ENCODE measurements at regions not wholly inside any gene's neighbourhood (a gene's known extent, or its start where the extent isn't known, plus 50 kb on each side); places are given as distances from the start of the nearest gene placed in this dataset.

DNA sequence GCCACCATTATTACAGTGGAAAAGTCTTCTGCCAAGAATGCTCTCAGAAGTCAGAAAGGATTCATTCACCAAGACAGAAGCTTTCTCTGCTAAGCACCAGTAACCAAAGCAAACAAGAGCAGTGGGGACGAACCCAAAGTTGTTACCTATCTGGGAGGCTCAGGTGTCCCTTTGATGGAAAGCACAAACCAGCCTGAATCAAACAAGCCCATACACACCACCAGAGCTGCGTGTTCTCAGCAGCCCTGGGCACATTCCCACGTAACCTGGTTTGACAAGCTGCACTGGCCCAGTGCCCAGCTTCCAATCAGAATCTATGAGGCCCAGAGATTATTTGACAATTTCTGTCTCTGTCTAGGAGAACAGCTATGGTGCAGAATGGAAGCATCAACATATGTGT lies 252.6 kb downstream of the ACTL7B start:
- no peak overlapping the region for H2AFZ ChIP-seq (ENCODE audit: low read depth, low read length)
- no peak overlapping the region for H3K4me3 ChIP-seq (ENCODE audit: insufficient read depth in 1 of 2, low read depth in 1 of 2, low read length in 2 of 2)
- H4K8ac ChIP-seq (ENCODE audit: low read length): no peak overlapping the region
- no peaks in the 10 kb centered on the region for H3K9me3 ChIP-seq (ENCODE audit: control insufficient read depth, low read length)
- no peak overlapping the region for H3K4ac ChIP-seq (ENCODE audit: low read depth in 1 of 2, low read length in 2 of 2)
- no peak overlapping the region for H2BK5ac ChIP-seq (ENCODE audit: low read depth, low read length, poor library complexity, severe bottlenecking)
- H2AK5ac ChIP-seq (ENCODE audit: low read length, severe bottlenecking): no peak overlapping the region
- H3K79me1 ChIP-seq (replicated peaks; ENCODE audit: low read length, poor library complexity, severe bottlenecking): no peaks in the 10 kb centered on the region
- WGBS: 68% methylated on average over 3 of the region's 3 CpGs
- H2BK15ac ChIP-seq (ENCODE audit: low read depth, poor library complexity, severe bottlenecking): no peak overlapping the region
- no peaks in the 10 kb centered on the region for H3K36me3 ChIP-seq (ENCODE audit: control insufficient read depth in 1 of 2, insufficient read depth in 2 of 2, low read depth in 1 of 2, low read length in 2 of 2)
- no peak overlapping the region for H3K14ac ChIP-seq (ENCODE audit: low read length in 2 of 2)
- no peak overlapping the region for H4K91ac ChIP-seq (ENCODE audit: low read length)
- H3K4me2 ChIP-seq (ENCODE audit: low read length, poor library complexity, severe bottlenecking): no peak overlapping the region
- peaks cover 0 to 6% of the 10 kb centered on the region in 2 experiments for H3K27me3 ChIP-seq (ENCODE audit: control insufficient read depth in 1 of 2, insufficient read depth in 1 of 2, low read length in 2 of 2)
- H3K9ac ChIP-seq (ENCODE audit: low read length): no peak overlapping the region
- H3K4me1 ChIP-seq (ENCODE audit: control insufficient read depth, insufficient read depth, low read depth, low read length): no peaks in the 10 kb centered on the region
- H2BK120ac ChIP-seq (ENCODE audit: low read depth, low read length): no peak overlapping the region
- H3K23ac ChIP-seq (ENCODE audit: low read length in 2 of 2): no peak overlapping the region
- no peak overlapping the region for H2BK12ac ChIP-seq (ENCODE audit: low read length in 2 of 2)
- no peak overlapping the region for H3K27ac ChIP-seq (ENCODE audit: low read length, poor library complexity, severe bottlenecking)
- no peak overlapping the region for H3K18ac ChIP-seq (ENCODE audit: low read depth in 1 of 2, low read length in 2 of 2)
- DNase-seq: no peak

DNA sequence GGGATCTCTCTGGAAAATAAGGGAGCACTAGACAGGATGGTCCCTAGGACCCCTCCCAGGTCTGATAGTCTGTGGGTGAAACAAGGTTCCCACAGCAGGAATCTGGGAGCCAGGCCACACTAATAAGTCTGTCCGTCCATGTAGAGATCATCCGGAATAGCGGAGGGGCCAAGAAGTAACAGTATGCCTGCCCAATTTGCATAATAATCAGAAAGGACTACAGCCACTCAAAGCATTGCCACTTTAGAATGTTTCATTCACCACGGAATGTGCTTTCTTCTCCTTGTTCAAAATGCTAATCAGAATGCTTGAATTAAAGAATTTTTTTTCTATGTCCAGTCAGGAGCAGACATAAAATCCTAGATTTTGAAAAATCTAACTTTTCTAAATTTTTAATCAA lies 254.9 kb downstream of the ACTL7B start:
- Histone ChIP-seq H3K4me1 (ENCODE audit: control insufficient read depth, insufficient read depth, low read depth, low read length) (no peaks in the 10 kb centered on the region), H2BK5ac (ENCODE audit: low read depth, low read length, poor library complexity, severe bottlenecking) (no peak overlapping the region), H2BK12ac (ENCODE audit: low read length in 2 of 2) (no peak overlapping the region), H3K14ac (ENCODE audit: low read length in 2 of 2) (no peak overlapping the region), H2BK120ac (ENCODE audit: low read depth, low read length) (no peak overlapping the region), H3K9me3 (ENCODE audit: control insufficient read depth, low read length) (no peaks in the 10 kb centered on the region), H2AK5ac (ENCODE audit: low read length, severe bottlenecking) (no peak overlapping the region), H3K23ac (ENCODE audit: low read length in 2 of 2) (no peak overlapping the region), H3K27ac (ENCODE audit: low read length, poor library complexity, severe bottlenecking) (no peak overlapping the region), H3K4ac (ENCODE audit: low read depth in 1 of 2, low read length in 2 of 2) (no peak overlapping the region), H3K27me3 (ENCODE audit: control insufficient read depth in 1 of 2, insufficient read depth in 1 of 2, low read length in 2 of 2) (peaks cover 0 to 6% of the 10 kb centered on the region in 2 experiments), H3K4me3 (ENCODE audit: insufficient read depth in 1 of 2, low read depth in 1 of 2, low read length in 2 of 2) (no peak overlapping the region), H3K18ac (ENCODE audit: low read depth in 1 of 2, low read length in 2 of 2) (no peak overlapping the region), H3K36me3 (ENCODE audit: control insufficient read depth in 1 of 2, insufficient read depth in 2 of 2, low read depth in 1 of 2, low read length in 2 of 2) (no peaks in the 10 kb centered on the region), H4K8ac (ENCODE audit: low read length) (no peak overlapping the region), H3K4me2 (ENCODE audit: low read length, poor library complexity, severe bottlenecking) (no peak overlapping the region), H4K91ac (ENCODE audit: low read length) (no peak overlapping the region), H2AFZ (ENCODE audit: low read depth, low read length) (no peak overlapping the region), H2BK15ac (ENCODE audit: low read depth, poor library complexity, severe bottlenecking) (no peak overlapping the region), H3K79me1 (replicated peaks; ENCODE audit: low read length, poor library complexity, severe bottlenecking) (no peaks in the 10 kb centered on the region), H3K9ac (ENCODE audit: low read length) (no peak overlapping the region)
- 96% methylated on average over 3 of the region's 4 CpGs for WGBS
- no peak for DNase-seq

DNA sequence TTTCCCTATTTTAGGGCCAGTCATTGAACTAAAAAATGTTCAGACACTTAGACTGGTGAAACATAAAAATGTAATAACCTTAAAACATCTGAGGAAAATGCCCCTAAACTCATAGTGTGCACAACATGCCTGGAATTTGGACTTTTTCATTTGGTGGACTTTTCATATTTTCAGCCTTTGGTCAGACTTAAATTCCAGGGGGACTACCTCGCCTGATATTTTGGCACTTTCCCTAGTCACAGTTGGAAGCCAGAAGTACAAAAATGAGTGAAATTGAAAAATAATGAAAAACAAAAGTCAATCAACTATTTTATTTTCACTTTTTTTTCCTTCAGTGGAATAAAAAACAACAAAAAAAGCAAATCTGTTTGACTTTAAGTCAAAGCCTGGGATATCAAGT lies 256.2 kb downstream of the ACTL7B start:
- H3K36me3 ChIP-seq (ENCODE audit: control insufficient read depth in 1 of 2, insufficient read depth in 2 of 2, low read depth in 1 of 2, low read length in 2 of 2): no peaks in the 10 kb centered on the region
- no peaks in the 10 kb centered on the region for H3K9me3 ChIP-seq (ENCODE audit: control insufficient read depth, low read length)
- no CpG with 5 or more reads among the region's 1 CpG for WGBS

DNA sequence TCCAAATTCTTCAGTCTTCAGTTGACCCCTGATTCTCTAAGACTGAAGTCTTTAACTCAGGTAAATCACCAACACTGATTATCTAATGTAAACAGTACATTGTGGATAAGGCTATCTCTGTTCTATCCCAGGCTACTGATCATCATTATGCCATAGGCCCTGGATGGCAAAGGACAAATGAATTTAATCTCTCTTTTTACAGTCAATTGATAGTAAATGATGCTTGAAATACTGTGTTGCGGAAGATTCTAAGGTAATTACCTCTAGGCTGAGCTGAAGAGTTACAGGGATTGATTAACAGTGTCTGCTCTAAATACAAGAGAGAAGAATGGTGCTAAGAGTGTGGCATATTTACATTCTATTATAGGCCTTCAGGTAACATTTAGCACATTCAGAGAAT lies 264.7 kb downstream of the ACTL7B start:
- no peak overlapping the region for H3K4me3 ChIP-seq (ENCODE audit: insufficient read depth in 1 of 2, low read depth in 1 of 2, low read length in 2 of 2)
- no peak overlapping the region for H2BK15ac ChIP-seq (ENCODE audit: low read depth, poor library complexity, severe bottlenecking)
- no peak overlapping the region for H2AFZ ChIP-seq (ENCODE audit: low read depth, low read length)
- H3K23ac ChIP-seq (ENCODE audit: low read length in 2 of 2): no peak overlapping the region
- no peak overlapping the region for H2BK5ac ChIP-seq (ENCODE audit: low read depth, low read length, poor library complexity, severe bottlenecking)
- no peak overlapping the region for H4K8ac ChIP-seq (ENCODE audit: low read length)
- no peak overlapping the region for H3K14ac ChIP-seq (ENCODE audit: low read length in 2 of 2)
- no peak overlapping the region for H3K9ac ChIP-seq (ENCODE audit: low read length)
- no peak overlapping the region for H3K27ac ChIP-seq (ENCODE audit: low read length, poor library complexity, severe bottlenecking)
- WGBS: 100% methylated on average over 1 of the region's 1 CpG
- H2AK5ac ChIP-seq (ENCODE audit: low read length, severe bottlenecking): no peak overlapping the region
- H2BK12ac ChIP-seq (ENCODE audit: low read length in 2 of 2): no peak overlapping the region
- H3K18ac ChIP-seq (ENCODE audit: low read depth in 1 of 2, low read length in 2 of 2): no peak overlapping the region
- H3K4me2 ChIP-seq (ENCODE audit: low read length, poor library complexity, severe bottlenecking): no peak overlapping the region
- H3K4ac ChIP-seq (ENCODE audit: low read depth in 1 of 2, low read length in 2 of 2): no peak overlapping the region
- no peaks in the 10 kb centered on the region for H3K79me1 ChIP-seq (replicated peaks; ENCODE audit: low read length, poor library complexity, severe bottlenecking)
- H3K36me3 ChIP-seq (ENCODE audit: control insufficient read depth in 1 of 2, insufficient read depth in 2 of 2, low read depth in 1 of 2, low read length in 2 of 2): no peaks in the 10 kb centered on the region
- DNase-seq: no peak
- H2BK120ac ChIP-seq (ENCODE audit: low read depth, low read length): no peak overlapping the region
- H3K4me1 ChIP-seq (ENCODE audit: control insufficient read depth, insufficient read depth, low read depth, low read length): no peaks in the 10 kb centered on the region
- H4K91ac ChIP-seq (ENCODE audit: low read length): no peak overlapping the region
- peaks cover 0 to 4% of the 10 kb centered on the region in 2 experiments for H3K27me3 ChIP-seq (ENCODE audit: control insufficient read depth in 1 of 2, insufficient read depth in 1 of 2, low read length in 2 of 2)
- no peaks in the 10 kb centered on the region for H3K9me3 ChIP-seq (ENCODE audit: control insufficient read depth, low read length)

More for the DNA sequence above, 256.2 kb downstream of the ACTL7B start:
- Histone ChIP-seq H3K23ac (ENCODE audit: low read length in 2 of 2) (no peak overlapping the region), H2AFZ (ENCODE audit: low read depth, low read length) (no peak overlapping the region), H3K27me3 (ENCODE audit: control insufficient read depth in 1 of 2, insufficient read depth in 1 of 2, low read length in 2 of 2) (peaks cover 0 to 6% of the 10 kb centered on the region in 2 experiments), H2BK120ac (ENCODE audit: low read depth, low read length) (no peak overlapping the region), H3K4ac (ENCODE audit: low read depth in 1 of 2, low read length in 2 of 2) (no peak overlapping the region), H4K91ac (ENCODE audit: low read length) (no peak overlapping the region), H3K79me1 (replicated peaks; ENCODE audit: low read length, poor library complexity, severe bottlenecking) (no peaks in the 10 kb centered on the region), H3K9ac (ENCODE audit: low read length) (no peak overlapping the region), H4K8ac (ENCODE audit: low read length) (no peak overlapping the region), H3K27ac (ENCODE audit: low read length, poor library complexity, severe bottlenecking) (no peak overlapping the region), H3K14ac (ENCODE audit: low read length in 2 of 2) (no peak overlapping the region), H3K4me3 (ENCODE audit: insufficient read depth in 1 of 2, low read depth in 1 of 2, low read length in 2 of 2) (no peak overlapping the region), H3K18ac (ENCODE audit: low read depth in 1 of 2, low read length in 2 of 2) (no peak overlapping the region), H2BK5ac (ENCODE audit: low read depth, low read length, poor library complexity, severe bottlenecking) (no peak overlapping the region), H2BK15ac (ENCODE audit: low read depth, poor library complexity, severe bottlenecking) (no peak overlapping the region), H2AK5ac (ENCODE audit: low read length, severe bottlenecking) (no peak overlapping the region), H3K4me1 (ENCODE audit: control insufficient read depth, insufficient read depth, low read depth, low read length) (no peaks in the 10 kb centered on the region), H3K4me2 (ENCODE audit: low read length, poor library complexity, severe bottlenecking) (no peak overlapping the region), H2BK12ac (ENCODE audit: low read length in 2 of 2) (no peak overlapping the region)
- no peak for DNase-seq
